ENCODE measurements at regions not wholly inside any gene's neighbourhood (a gene's known extent, or its start where the extent isn't known, plus 50 kb on each side); places are given as distances from the start of the nearest gene placed in this dataset.

DNA sequence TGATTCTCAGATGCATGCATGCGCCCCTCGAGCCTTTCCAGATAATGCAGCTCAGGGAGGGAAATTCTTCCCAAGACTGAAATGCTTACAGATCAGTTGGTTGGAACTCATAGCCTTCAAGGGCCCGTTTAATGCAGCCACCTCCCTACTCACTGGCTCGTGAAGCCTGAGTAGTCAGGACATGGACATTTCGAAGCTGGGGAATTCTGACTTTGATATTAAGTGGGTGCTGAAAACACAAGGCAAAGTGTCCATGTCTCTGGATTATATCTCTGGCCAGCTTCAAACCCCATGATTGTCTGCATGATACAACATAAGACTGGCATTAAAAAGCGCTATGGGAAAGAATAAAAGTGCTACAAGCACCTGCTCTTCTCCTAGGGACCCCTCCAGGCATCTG lies 207.5 kb downstream of the HERPUD2 start:
- H3K36me3 ChIP-seq: no peaks in the 10 kb centered on the region
- in situ Hi-C loops (cut with MboI; ENCODE audit: low sequenced_read_pairs in 4 of 4): no loop called here
- DNase-seq: no peak

DNA sequence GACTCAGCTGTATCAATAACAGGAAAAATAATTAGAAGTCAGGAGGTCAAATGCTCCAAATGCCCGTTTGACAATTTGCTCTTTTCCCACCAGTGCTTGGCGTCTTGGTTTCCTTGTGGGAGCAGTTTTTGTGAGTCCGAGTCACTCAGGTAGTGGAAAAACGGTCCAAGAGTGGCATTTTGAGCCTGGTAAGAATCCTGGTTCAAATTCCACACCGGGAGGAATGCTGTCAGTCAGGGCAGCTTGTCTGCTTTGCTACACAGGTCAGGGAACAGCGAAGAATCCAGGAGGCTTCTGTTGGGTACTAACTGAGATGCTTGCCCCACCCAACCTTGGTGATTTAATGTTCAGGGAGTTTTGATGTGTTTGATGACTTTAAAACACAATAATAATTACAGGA lies 209.5 kb downstream of the HERPUD2 start:
- H3K36me3 ChIP-seq: no peaks in the 10 kb centered on the region
- H3K27ac ChIP-seq: no peak overlapping the region
- no peaks in the 10 kb centered on the region for H3K9me3 ChIP-seq
- ATAC-seq (no peak), DNase-seq (no peak)
- no peaks in the 10 kb centered on the region for H3K27me3 ChIP-seq
- H3K4me1 ChIP-seq: no peaks in the 10 kb centered on the region
- in situ Hi-C loops (cut with MboI; ENCODE audit: low sequenced_read_pairs in 4 of 4) (no loop called here), intact Hi-C loops (cut with DNase I; ENCODE audit: low total_unique reads) (no loop called here)
- no peak overlapping the region for H3K4me3 ChIP-seq
- no peak for TF ChIP-seq POLR2A (IDR thresholded peaks at IDR 0.05)
- TF ChIP-seq, protein P1, sequence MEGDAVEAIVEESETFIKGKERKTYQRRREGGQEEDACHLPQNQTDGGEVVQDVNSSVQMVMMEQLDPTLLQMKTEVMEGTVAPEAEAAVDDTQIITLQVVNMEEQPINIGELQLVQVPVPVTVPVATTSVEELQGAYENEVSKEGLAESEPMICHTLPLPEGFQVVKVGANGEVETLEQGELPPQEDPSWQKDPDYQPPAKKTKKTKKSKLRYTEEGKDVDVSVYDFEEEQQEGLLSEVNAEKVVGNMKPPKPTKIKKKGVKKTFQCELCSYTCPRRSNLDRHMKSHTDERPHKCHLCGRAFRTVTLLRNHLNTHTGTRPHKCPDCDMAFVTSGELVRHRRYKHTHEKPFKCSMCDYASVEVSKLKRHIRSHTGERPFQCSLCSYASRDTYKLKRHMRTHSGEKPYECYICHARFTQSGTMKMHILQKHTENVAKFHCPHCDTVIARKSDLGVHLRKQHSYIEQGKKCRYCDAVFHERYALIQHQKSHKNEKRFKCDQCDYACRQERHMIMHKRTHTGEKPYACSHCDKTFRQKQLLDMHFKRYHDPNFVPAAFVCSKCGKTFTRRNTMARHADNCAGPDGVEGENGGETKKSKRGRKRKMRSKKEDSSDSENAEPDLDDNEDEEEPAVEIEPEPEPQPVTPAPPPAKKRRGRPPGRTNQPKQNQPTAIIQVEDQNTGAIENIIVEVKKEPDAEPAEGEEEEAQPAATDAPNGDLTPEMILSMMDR (IDR thresholded peaks at IDR 0.05 in 4 of 5, conservative IDR thresholded peaks at IDR 0.05 in 1 of 5): no peak

More for the DNA sequence above, 207.5 kb downstream of the HERPUD2 start:
- TF ChIP-seq, protein P1 (IDR thresholded peaks at IDR 0.05 in 4 of 5, conservative IDR thresholded peaks at IDR 0.05 in 1 of 5): no peak
- TF ChIP-seq POLR2A (IDR thresholded peaks at IDR 0.05): no peak
- Histone ChIP-seq H3K4me1 (no peaks in the 10 kb centered on the region), H3K27me3 (no peaks in the 10 kb centered on the region), H3K4me3 (no peak overlapping the region), H3K9me3 (no peaks in the 10 kb centered on the region), H3K27ac (no peak overlapping the region)
- intact Hi-C loops (cut with DNase I; ENCODE audit: low total_unique reads): no loop called here
- ATAC-seq: no peak

DNA sequence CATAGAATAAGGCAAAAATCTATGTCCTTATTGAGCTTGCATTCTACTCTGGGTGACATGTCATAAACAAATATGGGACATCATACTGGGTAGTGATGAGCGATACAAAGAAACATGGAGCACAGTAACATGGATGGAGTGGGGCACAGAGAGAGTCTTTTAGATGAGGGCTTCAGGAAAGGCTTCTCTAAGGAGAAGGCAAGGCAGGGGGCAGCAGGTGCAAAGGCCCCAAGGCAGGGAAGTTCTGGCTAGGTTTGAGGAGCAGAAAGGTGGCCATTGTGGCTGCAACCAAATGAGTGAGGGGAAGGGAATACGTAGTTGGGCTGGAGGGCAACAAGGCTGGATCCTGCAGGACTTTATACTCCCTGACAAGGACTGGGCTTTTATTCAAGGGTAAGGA lies 211.4 kb downstream of the HERPUD2 start:
- Histone ChIP-seq H3K27me3 (no peaks in the 10 kb centered on the region), H3K9me3 (no peaks in the 10 kb centered on the region), H3K27ac (no peak overlapping the region), H3K4me1 (no peaks in the 10 kb centered on the region), H3K36me3 (no peaks in the 10 kb centered on the region), H3K4me3 (no peak overlapping the region)
- intact Hi-C loops (cut with DNase I; ENCODE audit: low total_unique reads): no loop called here
- TF ChIP-seq, protein P1 (IDR thresholded peaks at IDR 0.05 in 4 of 5, conservative IDR thresholded peaks at IDR 0.05 in 1 of 5): no peak
- no peak for TF ChIP-seq POLR2A (IDR thresholded peaks at IDR 0.05)
- ATAC-seq (no peak), DNase-seq (no peak)
- in situ Hi-C loops (cut with MboI; ENCODE audit: low sequenced_read_pairs in 4 of 4): no loop called here

- DNase-seq (no peak), ATAC-seq (no peak)
- no peak for TF ChIP-seq POLR2A (IDR thresholded peaks at IDR 0.05)
- Histone ChIP-seq H3K36me3 (no peaks in the 10 kb centered on the region), H3K9me3 (no peaks in the 10 kb centered on the region), H3K4me3 (no peak overlapping the region), H3K27ac (no peak overlapping the region), H3K27me3 (no peaks in the 10 kb centered on the region), H3K4me1 (no peaks in the 10 kb centered on the region)
- in situ Hi-C loops (cut with MboI; ENCODE audit: low sequenced_read_pairs in 4 of 4): no loop called here
- intact Hi-C loops (cut with DNase I; ENCODE audit: low total_unique reads): no loop called here
Measured at GRCh38 chr7:35482231-35482630, 212.7 kb downstream of the HERPUD2 start.

DNA sequence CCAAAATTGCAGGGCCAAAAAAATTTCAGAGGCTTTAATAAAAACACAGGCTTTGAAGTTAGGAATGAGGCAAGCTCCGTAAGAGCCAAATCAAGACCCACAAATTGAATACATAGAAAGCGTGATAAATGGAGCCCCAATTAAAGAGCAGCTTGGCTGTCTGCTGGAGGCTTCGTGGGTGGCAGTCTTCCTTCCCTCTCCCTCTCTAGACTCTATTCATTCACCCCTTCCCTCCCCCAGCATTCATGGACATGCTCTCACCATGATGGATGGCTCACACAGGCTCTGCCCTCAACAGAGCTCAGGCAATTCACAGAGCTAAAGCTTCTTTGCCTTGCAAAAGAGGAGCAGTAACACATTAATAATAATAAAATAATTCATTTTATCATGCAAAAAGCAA lies 214.1 kb downstream of the HERPUD2 start:
- DNase-seq (no peak), ATAC-seq (no peak)
- intact Hi-C loops (cut with DNase I; ENCODE audit: low total_unique reads) (no loop called here), in situ Hi-C loops (cut with MboI; ENCODE audit: low sequenced_read_pairs in 4 of 4) (no loop called here)
- H3K36me3 ChIP-seq: no peaks in the 10 kb centered on the region
- no peaks in the 10 kb centered on the region for H3K4me1 ChIP-seq
- H3K9me3 ChIP-seq: no peaks in the 10 kb centered on the region
- H3K27me3 ChIP-seq: no peaks in the 10 kb centered on the region
- no peak for TF ChIP-seq POLR2A (IDR thresholded peaks at IDR 0.05)
- TF ChIP-seq, protein P1 (IDR thresholded peaks at IDR 0.05 in 4 of 5, conservative IDR thresholded peaks at IDR 0.05 in 1 of 5): no peak
- no peak overlapping the region for H3K4me3 ChIP-seq
- no peak overlapping the region for H3K27ac ChIP-seq

All from gastrocnemius medialis (tissue), 4 donors.